ENCODE measurements at regions not wholly inside any gene's neighbourhood (a gene's known extent, or its start where the extent isn't known, plus 50 kb on each side); places are given as distances from the start of the nearest gene placed in this dataset.

- H3K36me3 ChIP-seq: no peaks in the 10 kb centered on the region
- no peak overlapping the region for H3K27ac ChIP-seq
- WGBS, 2 donors: 60 to 75% methylated on average over 2 of the region's 2 CpGs
- no peak overlapping the region for H3K4me3 ChIP-seq
- no peaks in the 10 kb centered on the region for H3K4me1 ChIP-seq
- intact Hi-C loops (cut with DNase I): no loop called here
- DNase-seq: no peak
- TF ChIP-seq EP300 (IDR thresholded peaks at IDR 0.05) (no peak), POLR2A (IDR thresholded peaks at IDR 0.05) (no peak), POLR2AphosphoS5 (IDR thresholded peaks at IDR 0.05) (no peak)
- TF ChIP-seq, protein P1, sequence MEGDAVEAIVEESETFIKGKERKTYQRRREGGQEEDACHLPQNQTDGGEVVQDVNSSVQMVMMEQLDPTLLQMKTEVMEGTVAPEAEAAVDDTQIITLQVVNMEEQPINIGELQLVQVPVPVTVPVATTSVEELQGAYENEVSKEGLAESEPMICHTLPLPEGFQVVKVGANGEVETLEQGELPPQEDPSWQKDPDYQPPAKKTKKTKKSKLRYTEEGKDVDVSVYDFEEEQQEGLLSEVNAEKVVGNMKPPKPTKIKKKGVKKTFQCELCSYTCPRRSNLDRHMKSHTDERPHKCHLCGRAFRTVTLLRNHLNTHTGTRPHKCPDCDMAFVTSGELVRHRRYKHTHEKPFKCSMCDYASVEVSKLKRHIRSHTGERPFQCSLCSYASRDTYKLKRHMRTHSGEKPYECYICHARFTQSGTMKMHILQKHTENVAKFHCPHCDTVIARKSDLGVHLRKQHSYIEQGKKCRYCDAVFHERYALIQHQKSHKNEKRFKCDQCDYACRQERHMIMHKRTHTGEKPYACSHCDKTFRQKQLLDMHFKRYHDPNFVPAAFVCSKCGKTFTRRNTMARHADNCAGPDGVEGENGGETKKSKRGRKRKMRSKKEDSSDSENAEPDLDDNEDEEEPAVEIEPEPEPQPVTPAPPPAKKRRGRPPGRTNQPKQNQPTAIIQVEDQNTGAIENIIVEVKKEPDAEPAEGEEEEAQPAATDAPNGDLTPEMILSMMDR (IDR thresholded peaks at IDR 0.05): no peak
- H3K27me3 ChIP-seq: no peaks in the 10 kb centered on the region
- peaks cover 0 to 12% (median 0%) of the 10 kb centered on the region in 4 donors for H3K9me3 ChIP-seq
Observed at GRCh38 chr16:60459463-60459862, 1576.8 kb downstream of the CDH8 start.

GRCh38 chr16:60458255-60458654, 1578.0 kb downstream of the CDH8 start:
- intact Hi-C loops (cut with DNase I): no loop called here
- 10 to 58% methylated on average over 1 of the region's 1 CpG for WGBS, 2 donors
- Histone ChIP-seq H3K36me3 (no peaks in the 10 kb centered on the region), H3K27me3 (no peaks in the 10 kb centered on the region), H3K9me3 (peaks cover 0 to 12% (median 0%) of the 10 kb centered on the region in 4 donors), H3K4me1 (no peaks in the 10 kb centered on the region), H3K27ac (no peak overlapping the region), H3K4me3 (no peak overlapping the region)
- DNase-seq: no peak
- TF ChIP-seq POLR2AphosphoS5 (IDR thresholded peaks at IDR 0.05): no peak
- TF ChIP-seq, protein P1 (IDR thresholded peaks at IDR 0.05): no peak
- no peak for TF ChIP-seq EP300 (IDR thresholded peaks at IDR 0.05)
- TF ChIP-seq POLR2A (IDR thresholded peaks at IDR 0.05): no peak

GRCh38 chr16:60452646-60453045, 1583.6 kb downstream of the CDH8 start:
- Histone ChIP-seq H3K9me3 (no peaks in the 10 kb centered on the region), H3K4me1 (no peaks in the 10 kb centered on the region), H3K27me3 (no peaks in the 10 kb centered on the region), H3K4me3 (no peak overlapping the region), H3K27ac (no peak overlapping the region), H3K36me3 (no peaks in the 10 kb centered on the region)
- TF ChIP-seq, protein P1 (IDR thresholded peaks at IDR 0.05): no peak
- TF ChIP-seq POLR2A (IDR thresholded peaks at IDR 0.05) (no peak), EP300 (IDR thresholded peaks at IDR 0.05) (no peak), POLR2AphosphoS5 (IDR thresholded peaks at IDR 0.05) (no peak)
- DNase-seq: no peak
- intact Hi-C loops (cut with DNase I): no loop called here

GRCh38 chr16:60438894-60439293, 1597.3 kb downstream of the CDH8 start:
- TF ChIP-seq, protein P1 (IDR thresholded peaks at IDR 0.05): no peak
- TF ChIP-seq EP300 (IDR thresholded peaks at IDR 0.05): no peak
- TF ChIP-seq POLR2A (IDR thresholded peaks at IDR 0.05): no peak
- TF ChIP-seq POLR2AphosphoS5 (IDR thresholded peaks at IDR 0.05): no peak
- Histone ChIP-seq H3K4me3 (no peak overlapping the region), H3K4me1 (no peaks in the 10 kb centered on the region), H3K27ac (no peak overlapping the region), H3K27me3 (no peaks in the 10 kb centered on the region), H3K36me3 (no peaks in the 10 kb centered on the region), H3K9me3 (no peaks in the 10 kb centered on the region)
- DNase-seq: no peak
- WGBS, 2 donors: 88 to 90% methylated on average over 6 of the region's 6 CpGs
- intact Hi-C loops (cut with DNase I): no loop called here

- no peaks in the 10 kb centered on the region for H3K27me3 ChIP-seq
- H3K36me3 ChIP-seq: no peaks in the 10 kb centered on the region
- H3K4me3 ChIP-seq: no peak overlapping the region
- intact Hi-C loops (cut with DNase I): no loop called here
- H3K4me1 ChIP-seq: no peaks in the 10 kb centered on the region
- H3K27ac ChIP-seq: no peak overlapping the region
- TF ChIP-seq POLR2A (IDR thresholded peaks at IDR 0.05) (no peak), POLR2AphosphoS5 (IDR thresholded peaks at IDR 0.05) (no peak), EP300 (IDR thresholded peaks at IDR 0.05) (no peak)
- no peak for DNase-seq
- no peaks in the 10 kb centered on the region for H3K9me3 ChIP-seq
Observed at GRCh38 chr16:60432472-60432871, 1603.8 kb downstream of the CDH8 start.
